HepG2 (cell line): ENCODE measurements at regions not wholly inside any gene's neighbourhood (a gene's known extent, or its start where the extent isn't known, plus 50 kb on each side); places are given as distances from the start of the nearest gene placed in this dataset.

ENCODE experiments used
- ATAC-seq: fragments of 200-7000 bp; cut with Tn5 transposase; 3 replicates; pipeline ENCODE4 v1.9.1; 2020; ENCODE audit warnings: mild to moderate bottlenecking, moderate library complexity
- BruUV-seq: library from RNA; stranded (reverse); fragments of 400-500 nt; replicated peaks from 2 replicates; lab custom pipeline; 2021; lab: Mats Ljungman, UMichigan
- CTCF ChIA-PET: fragments of 300-600 bp; formaldehyde crosslinking; extraction: SDS; loops from one replicate; lab custom pipeline; 2021; ENCODE audit warnings: low total read pairs, inconsistent platforms, low intra/inter-chr PET ratio; lab: Yijun Ruan, JAX
- POLR2A ChIA-PET: fragments of 350-600 bp; sonication (Branson Sonifier 250); formaldehyde crosslinking; loops from one replicate; lab custom pipeline; 2020; ENCODE audit warnings: antibody characterized with exemption, inconsistent platforms; lab: Yijun Ruan, JAX
- DNase-seq: peaks from one replicate; pipeline ENCODE4 v3.0.0-alpha.2; 2015; ENCODE audit warnings: low spot score
- FAIRE-seq: peaks from 3 replicates; lab custom pipeline; 2011; peaks lifted over from hg19 to GRCh38; lab: Jason Lieb, UNC
- H2AFZ ChIP-seq: one replicate; pipeline ENCODE4 v1.6.1; 2011; ENCODE audit warnings: low read length, inconsistent platforms
- H3K27ac ChIP-seq: fragments of 300-600 bp; 3 replicates; pipeline ENCODE4 v1.8.0; 2011; ENCODE audit warnings: mixed run types, mild to moderate bottlenecking, mixed read lengths, low read length, inconsistent platforms; ENCODE audit not compliant: insufficient read depth; ENCODE audit errors: extremely low read length
- H3K27me3 ChIP-seq, 2 experiments: fragments of 200-600 bp in 1 of 2; 2 replicates in 1 of 2; 3 replicates in 1 of 2; pipeline versions ENCODE4 v1.6.0 to v1.8.0; 2011; ENCODE audit warnings: low read length in 2 of 2, mild to moderate bottlenecking in 2 of 2, moderate library complexity in 2 of 2, inconsistent platforms in 1 of 2; ENCODE audit not compliant: insufficient read depth in 2 of 2, control insufficient read depth in 1 of 2
- H3K36me3 ChIP-seq, 2 experiments: fragments of 200-600 bp in 1 of 2; replicated peaks in 1 of 2; 2 replicates in 1 of 2; 3 replicates in 1 of 2; pipeline versions ENCODE4 v1.5.1 to v1.8.0; 2011; ENCODE audit warnings: low read length in 2 of 2, inconsistent platforms in 1 of 2; ENCODE audit not compliant: insufficient read depth in 2 of 2, control insufficient read depth in 1 of 2
- H3K4me1 ChIP-seq: 2 replicates; pipeline ENCODE4 v1.5.1; 2012; ENCODE audit warnings: low read length, inconsistent platforms; ENCODE audit not compliant: insufficient read depth
- H3K4me2 ChIP-seq: 2 replicates; pipeline ENCODE4 v1.6.0; 2011; ENCODE audit warnings: low read depth, low read length, inconsistent platforms
- H3K4me3 ChIP-seq, 3 experiments: fragments of 200-600 bp in 1 of 3; sonication (generic), shearing (Covaris generic) in 1 of 3; replicated peaks in 1 of 3; 2 replicates each; pipeline ENCODE4 v1.5.1; 2011 to 2016; ENCODE audit warnings: low read length in 3 of 3, inconsistent platforms in 2 of 3, low read depth in 2 of 3, mild to moderate bottlenecking in 2 of 3, control low read depth in 1 of 3, mixed read lengths in 1 of 3; ENCODE audit not compliant: insufficient read depth in 1 of 3
- H3K79me2 ChIP-seq: one replicate; pipeline ENCODE4 v1.6.1; 2011; ENCODE audit warnings: low read length, inconsistent platforms; ENCODE audit not compliant: insufficient read depth
- H3K9ac ChIP-seq: 2 replicates; pipeline ENCODE4 v1.6.0; 2011; ENCODE audit warnings: mild to moderate bottlenecking, low read depth, low read length, inconsistent platforms; ENCODE audit not compliant: insufficient read depth
- H3K9me3 ChIP-seq: 2 replicates; pipeline ENCODE4 v1.5.1; 2012; ENCODE audit warnings: mild to moderate bottlenecking, low read length
- H4K20me1 ChIP-seq: 2 replicates; pipeline ENCODE4 v1.6.0; 2011; ENCODE audit warnings: inconsistent platforms, mild to moderate bottlenecking, low read length, moderate library complexity; ENCODE audit not compliant: insufficient read depth
- GTF2F1 ChIP-seq: fragments of 150-350 bp; IDR thresholded peaks from 2 replicates; pipeline ENCODE4 v1.6.1; 2014; ENCODE audit warnings: low read length
- KLF11 ChIP-seq: IDR thresholded peaks from 2 replicates; pipeline ENCODE4 v1.6.1; 2016; ENCODE audit warnings: missing compliant biosample characterization
- MXD4 ChIP-seq: IDR thresholded peaks from 2 replicates; pipeline ENCODE4 v1.6.1; 2016; ENCODE audit warnings: mild to moderate bottlenecking, missing biosample characterization, missing genetic modification reagents
- NFE2 ChIP-seq: sonication (generic); formaldehyde crosslinking; IDR thresholded peaks from 2 replicates; pipeline ENCODE4 v1.4.0; 2020; ENCODE audit warnings: missing genetic modification reagents
- PCBP1 ChIP-seq: fragments of 200-400 bp; formaldehyde crosslinking; IDR thresholded peaks from 2 replicates; pipeline ENCODE4 v1.6.1; 2017; ENCODE audit warnings: mild to moderate bottlenecking, low read depth, low read length, borderline replicate concordance
- PHF8 ChIP-seq: sonication (generic); formaldehyde crosslinking; IDR thresholded peaks from 2 replicates; pipeline ENCODE4 v1.5.0; 2020; ENCODE audit warnings: missing genetic modification reagents
- PRMT3 ChIP-seq: sonication (generic); formaldehyde crosslinking; IDR thresholded peaks from 2 replicates; pipeline ENCODE4 v1.8.1; 2022; ENCODE audit warnings: low read depth, mild to moderate bottlenecking, moderate library complexity, missing genetic modification reagents, borderline replicate concordance
- REL ChIP-seq: sonication (generic); formaldehyde crosslinking; conservative IDR thresholded peaks from 2 replicates; pipeline ENCODE4 v1.8.0; 2022; ENCODE audit warnings: mild to moderate bottlenecking, missing genetic modification reagents, moderate library complexity
- SIN3B ChIP-seq: fragments of 150-350 bp; IDR thresholded peaks from 2 replicates; pipeline ENCODE4 v1.6.1; 2014; ENCODE audit warnings: low read length
- U2AF2 ChIP-seq: fragments of 200-400 bp; formaldehyde crosslinking; IDR thresholded peaks from 2 replicates; pipeline ENCODE4 v1.6.1; 2017; ENCODE audit warnings: low read depth, mild to moderate bottlenecking, low read length
- ZNF256 ChIP-seq: sonication (generic); formaldehyde crosslinking; conservative IDR thresholded peaks from 2 replicates; pipeline ENCODE4 v1.4.0; 2020; ENCODE audit warnings: missing genetic modification reagents
- ZNF430 ChIP-seq: sonication (generic); formaldehyde crosslinking; IDR thresholded peaks from 2 replicates; pipeline ENCODE4 v1.9.0; 2021; ENCODE audit warnings: mild to moderate bottlenecking, missing genetic modification reagents
- ZNF782 ChIP-seq: sonication (generic); formaldehyde crosslinking; IDR thresholded peaks from 2 replicates; pipeline ENCODE4 v1.4.0; 2020; ENCODE audit warnings: missing genetic modification reagents, mild to moderate bottlenecking, borderline replicate concordance
- WGBS: methylation state at CpG from one replicate; pipeline ENCODE4 v1.1.6; 2017; ENCODE audit warnings: low lambda C conversion rate; 5-methylcytosine and 5-hydroxymethylcytosine counted together
- in situ Hi-C: cut with HindIII; loops from 2 replicates; pipeline ENCODE4 v1.10.0; 2017; ENCODE audit warnings: low pct_unique_long_range_greater_than_20kb; ENCODE audit not compliant: extremely low pct_ligation_motif_present
- intact Hi-C: fragments of 100-400 bp; cut with micrococcal nuclease; formaldehyde crosslinking; loops from one replicate; pipeline ENCODE4 v1.10.0; 2022; ENCODE audit not compliant: unreplicated experiment
- TF ChIP-seq, protein P1 (sequence below): IDR thresholded peaks from 2 replicates; pipeline ENCODE4 v1.6.1; 2016; ENCODE audit warnings: missing compliant biosample characterization, missing genetic modification reagents, borderline replicate concordance

DNA sequence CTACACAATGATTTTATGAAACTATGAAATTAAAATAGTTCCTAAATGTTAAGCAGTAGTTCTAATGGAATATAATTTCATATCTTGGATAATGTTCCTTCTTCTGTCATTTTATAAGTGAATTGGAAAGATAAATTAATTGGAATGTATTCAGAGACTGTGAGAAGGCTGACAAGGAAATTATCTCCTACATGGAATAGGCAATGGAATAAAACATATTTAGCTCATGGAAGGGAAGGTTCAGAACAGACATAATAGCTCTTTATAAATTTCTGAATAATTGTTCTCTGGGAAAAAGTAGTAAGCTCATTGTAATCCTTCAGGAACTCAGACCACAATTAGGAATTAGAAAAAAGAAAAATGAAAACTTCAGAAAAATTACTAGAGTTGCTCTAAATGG is 1172.3 kb upstream of the SORCS1 start:
- ChIA-PET POLR2A (no interaction called here), CTCF (no interaction called here)

DNA sequence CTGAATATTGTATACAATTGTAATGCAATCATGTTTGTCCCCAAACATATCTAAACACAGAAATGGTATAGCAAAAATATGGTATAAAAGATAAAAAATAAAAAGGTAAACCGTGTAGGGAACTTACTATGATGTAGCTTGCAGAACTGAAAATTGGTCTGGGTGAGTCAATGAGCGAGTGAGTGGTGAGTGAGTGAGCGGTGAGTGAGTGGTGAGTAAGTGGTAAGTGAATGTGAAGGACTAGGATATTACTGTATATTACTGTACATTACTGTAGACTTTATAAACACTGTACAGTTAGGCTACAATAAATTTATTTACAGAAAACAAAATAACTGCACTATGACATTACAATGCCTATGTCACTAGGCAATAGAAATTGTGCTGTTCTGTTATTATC is 1163.2 kb upstream of the SORCS1 start:
- ChIA-PET POLR2A (no interaction called here), CTCF (no interaction called here)
- Histone ChIP-seq H3K4me1 (no peaks in the 10 kb centered on the region), H3K4me2 (no peak overlapping the region), H3K27ac (no peak overlapping the region), H2AFZ (no peak overlapping the region), H3K9me3 (peaks cover 85% of the 10 kb centered on the region), H4K20me1 (no peaks in the 10 kb centered on the region), H3K4me3 (no peak overlapping the region), H3K79me2 (no peaks in the 10 kb centered on the region), H3K36me3 (no peaks in the 10 kb centered on the region), H3K27me3 (no peaks in the 10 kb centered on the region), H3K9ac (no peak overlapping the region)
- 3% methylated on average over 3 of the region's 3 CpGs for WGBS
- BruUV-seq = no TSS peak
- no peak for ATAC-seq
- intact Hi-C loops (no loop called here), in situ Hi-C loops (no loop called here)
- no peak for FAIRE-seq
- DNase-seq = no peak
- TF ChIP-seq U2AF2 = no peak
- no peak for TF ChIP-seq NFE2
- no peak for TF ChIP-seq ZNF430 (CRISPR knock-in tag)
- no peak for TF ChIP-seq PHF8 (CRISPR knock-in tag)
- TF ChIP-seq, all 625 proteins: peak for 0

More for the DNA sequence above, 1172.3 kb upstream of the SORCS1 start:
- no peak for TF ChIP-seq MXD4 (CRISPR knock-in tag)
- no peak for TF ChIP-seq KLF11
- TF ChIP-seq ZNF782 (CRISPR knock-in tag) = no peak
- TF ChIP-seq REL (CRISPR knock-in tag) = no peak
- TF ChIP-seq GTF2F1 = no peak
- no peak for TF ChIP-seq PCBP1
- no peak for TF ChIP-seq ZNF256 (CRISPR knock-in tag)
- no peak for TF ChIP-seq PRMT3 (CRISPR knock-in tag)
- no peak for TF ChIP-seq SIN3B
- TF ChIP-seq, protein P1, sequence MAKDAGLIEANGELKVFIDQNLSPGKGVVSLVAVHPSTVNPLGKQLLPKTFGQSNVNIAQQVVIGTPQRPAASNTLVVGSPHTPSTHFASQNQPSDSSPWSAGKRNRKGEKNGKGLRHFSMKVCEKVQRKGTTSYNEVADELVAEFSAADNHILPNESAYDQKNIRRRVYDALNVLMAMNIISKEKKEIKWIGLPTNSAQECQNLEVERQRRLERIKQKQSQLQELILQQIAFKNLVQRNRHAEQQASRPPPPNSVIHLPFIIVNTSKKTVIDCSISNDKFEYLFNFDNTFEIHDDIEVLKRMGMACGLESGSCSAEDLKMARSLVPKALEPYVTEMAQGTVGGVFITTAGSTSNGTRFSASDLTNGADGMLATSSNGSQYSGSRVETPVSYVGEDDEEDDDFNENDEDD (CRISPR knock-in tag) = no peak
- no TSS peak for BruUV-seq
- Histone ChIP-seq H4K20me1 (no peaks in the 10 kb centered on the region), H3K36me3 (no peaks in the 10 kb centered on the region), H3K79me2 (no peaks in the 10 kb centered on the region), H3K4me3 (no peak overlapping the region), H3K4me1 (no peaks in the 10 kb centered on the region), H3K27ac (no peak overlapping the region), H3K9me3 (peaks cover 63% of the 10 kb centered on the region), H2AFZ (no peak overlapping the region), H3K4me2 (no peak overlapping the region), H3K27me3 (no peaks in the 10 kb centered on the region), H3K9ac (no peak overlapping the region)
- FAIRE-seq (no peak), ATAC-seq (no peak), DNase-seq (no peak)
- intact Hi-C loops (no loop called here), in situ Hi-C loops (no loop called here)
